Right hindlimb (tissue), 1 donor: ENCODE measurements at regions not wholly inside any gene's neighbourhood (a gene's known extent, or its start where the extent isn't known, plus 50 kb on each side); places are given as distances from the start of the nearest gene placed in this dataset.
A peak's percentile ranks its signal among the peaks of the same experiment; 100 is the strongest.

ENCODE experiments used
- DNase-seq: peaks from one replicate; pipeline ENCODE4 v3.0.0-alpha.2; 2018

- DNase-seq = no peak
Observed at GRCh38 chr3:104820959-104821358, 545.8 kb upstream of the ALCAM start.

- peak; percentile 24 for DNase-seq
Observed at GRCh38 chr3:104825116-104825515, 541.6 kb upstream of the ALCAM start.

GRCh38 chr3:104831071-104831470, 535.6 kb upstream of the ALCAM start:
- no peak for DNase-seq

- DNase-seq = no peak
Observed at GRCh38 chr3:104832530-104832929, 534.2 kb upstream of the ALCAM start.

- DNase-seq = no peak
Observed at GRCh38 chr3:104835376-104835775, 531.3 kb upstream of the ALCAM start.

- no peak for DNase-seq
Observed at GRCh38 chr3:104846270-104846669, 520.4 kb upstream of the ALCAM start.

- no peak for DNase-seq
Observed at GRCh38 chr3:104849070-104849469, 517.6 kb upstream of the ALCAM start.

GRCh38 chr3:104854468-104854867, 512.2 kb upstream of the ALCAM start:
- no peak for DNase-seq

GRCh38 chr3:104855702-104856101, 511.0 kb upstream of the ALCAM start:
- DNase-seq = no peak

GRCh38 chr3:104856741-104857140, 510.0 kb upstream of the ALCAM start:
- DNase-seq = no peak

GRCh38 chr3:104868291-104868690, 498.4 kb upstream of the ALCAM start:
- DNase-seq = no peak

- DNase-seq = no peak
Observed at GRCh38 chr3:104870276-104870675, 496.4 kb upstream of the ALCAM start.

GRCh38 chr3:104873331-104873730, 493.4 kb upstream of the ALCAM start:
- DNase-seq = no peak

GRCh38 chr3:104878395-104878794, 488.3 kb upstream of the ALCAM start:
- DNase-seq = no peak

GRCh38 chr3:104879919-104880318, 486.8 kb upstream of the ALCAM start:
- DNase-seq = no peak

GRCh38 chr3:104885214-104885814, 481.4 kb upstream of the ALCAM start:
- DNase-seq = no peak

- DNase-seq = no peak
Observed at GRCh38 chr3:104886220-104886995, 480.3 kb upstream of the ALCAM start.

- DNase-seq = no peak
Observed at GRCh38 chr3:104887069-104887468, 479.6 kb upstream of the ALCAM start.

- no peak for DNase-seq
Observed at GRCh38 chr3:104887619-104888018, 479.1 kb upstream of the ALCAM start.

- no peak for DNase-seq
Observed at GRCh38 chr3:104892044-104892443, 474.7 kb upstream of the ALCAM start.

GRCh38 chr3:104896624-104897023, 470.1 kb upstream of the ALCAM start:
- no peak for DNase-seq

- DNase-seq = no peak
Observed at GRCh38 chr3:104901396-104901795, 465.3 kb upstream of the ALCAM start.

GRCh38 chr3:104903064-104903463, 463.6 kb upstream of the ALCAM start:
- no peak for DNase-seq

GRCh38 chr3:104906001-104906639, 460.6 kb upstream of the ALCAM start:
- DNase-seq = no peak
